HG02798 (cell line): ENCODE measurements at regions not wholly inside any gene's neighbourhood (a gene's known extent, or its start where the extent isn't known, plus 50 kb on each side); places are given as distances from the start of the nearest gene placed in this dataset.

Experiments
- ATAC-seq: cut with Tn5 transposase; IDR thresholded peaks from one replicate; pipeline ENCODE4 v1.9.1; 2021; ENCODE audit warnings: mild to moderate bottlenecking; ENCODE audit not compliant: unreplicated experiment, poor library complexity

DNA sequence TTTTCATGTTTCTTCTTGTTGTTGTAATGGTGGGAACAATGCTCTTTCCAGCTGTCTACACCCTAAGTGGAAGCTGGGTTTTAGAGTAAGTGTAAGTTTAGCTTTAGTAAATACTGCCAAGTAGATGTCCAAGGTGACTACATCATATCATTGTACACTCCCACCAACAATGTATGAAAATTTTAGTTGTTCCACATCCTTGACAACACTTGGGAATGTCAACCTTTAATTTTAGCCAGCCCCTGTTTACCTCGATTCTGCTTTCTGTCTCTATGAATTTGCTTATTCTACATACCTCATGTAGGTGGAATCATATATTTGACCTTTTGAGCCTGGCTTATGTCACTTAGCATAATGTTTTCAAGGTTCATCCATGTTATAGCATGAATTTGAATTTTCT, 93.0 kb downstream of the MTPAP start:
- no peak for ATAC-seq

GRCh38 chr10:30254926-30255325, 94.2 kb downstream of the MTPAP start:
- ATAC-seq: no peak

DNA sequence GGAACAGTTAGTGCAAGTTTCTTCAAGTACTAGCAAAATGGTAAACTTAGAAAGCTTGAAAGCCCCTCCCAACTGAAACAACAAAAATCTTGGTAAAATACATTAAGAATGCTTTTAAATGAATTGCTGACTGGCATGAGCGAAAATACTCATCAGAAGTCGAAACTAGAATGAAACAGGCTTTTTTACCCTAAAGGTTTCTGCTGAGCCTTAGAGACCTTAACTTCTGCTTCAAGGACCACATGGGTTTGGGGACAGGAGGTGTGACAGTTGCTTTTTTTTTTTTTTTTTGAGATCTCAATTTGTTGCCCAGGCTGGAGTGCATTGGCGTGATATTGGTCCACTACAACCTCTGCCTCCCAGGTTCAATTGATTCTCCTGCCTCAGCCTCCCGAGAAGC, 100.3 kb downstream of the MTPAP start:
- no peak for ATAC-seq

GRCh38 chr10:30247704-30248103, 101.4 kb downstream of the MTPAP start:
- ATAC-seq: peak; percentile 36

- ATAC-seq: no peak
Observed at GRCh38 chr10:30241422-30242110, 107.5 kb downstream of the MTPAP start.

DNA sequence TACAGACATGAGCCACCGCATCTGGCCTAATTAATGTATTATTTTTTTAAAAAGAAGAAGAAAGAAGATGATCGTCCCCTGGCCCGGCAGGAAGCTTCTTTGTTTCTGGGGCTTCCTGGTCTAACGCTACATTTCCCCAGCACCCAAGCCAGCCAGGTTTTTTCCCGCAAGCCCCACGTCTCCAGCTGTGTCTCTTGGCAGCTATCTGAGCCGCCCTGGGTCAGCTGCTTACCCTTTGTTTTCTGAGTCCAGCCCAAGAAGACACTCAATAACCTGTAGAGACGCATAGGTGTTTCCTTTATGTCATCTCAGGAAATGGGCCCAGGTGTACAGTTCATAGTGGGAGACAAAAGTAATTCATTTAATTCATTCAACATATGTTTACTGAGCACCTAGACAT, 110.2 kb downstream of the MTPAP start:
- ATAC-seq: no peak

- ATAC-seq: no peak
Observed at GRCh38 chr10:30233186-30233959, 115.7 kb downstream of the MTPAP start.

DNA sequence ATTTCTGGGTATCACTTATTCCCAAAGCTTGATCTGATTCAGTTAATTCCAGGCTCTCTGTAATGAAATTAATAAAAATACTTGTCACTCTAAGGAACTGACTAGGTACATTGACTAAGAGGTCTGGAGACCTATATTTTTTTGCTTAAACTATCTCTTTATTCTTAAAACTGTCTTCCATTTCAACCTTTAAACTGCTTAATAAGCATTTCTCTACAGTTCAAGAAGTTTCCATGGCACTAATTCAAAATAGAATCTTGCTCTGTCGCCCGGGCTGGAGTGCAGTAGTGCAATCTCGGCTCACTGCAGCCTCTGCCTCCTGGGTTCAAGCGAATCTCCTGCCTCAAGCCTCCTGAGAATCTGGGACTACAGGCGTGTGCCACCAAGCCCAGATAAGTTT, 117.4 kb downstream of the MTPAP start:
- no peak for ATAC-seq

DNA sequence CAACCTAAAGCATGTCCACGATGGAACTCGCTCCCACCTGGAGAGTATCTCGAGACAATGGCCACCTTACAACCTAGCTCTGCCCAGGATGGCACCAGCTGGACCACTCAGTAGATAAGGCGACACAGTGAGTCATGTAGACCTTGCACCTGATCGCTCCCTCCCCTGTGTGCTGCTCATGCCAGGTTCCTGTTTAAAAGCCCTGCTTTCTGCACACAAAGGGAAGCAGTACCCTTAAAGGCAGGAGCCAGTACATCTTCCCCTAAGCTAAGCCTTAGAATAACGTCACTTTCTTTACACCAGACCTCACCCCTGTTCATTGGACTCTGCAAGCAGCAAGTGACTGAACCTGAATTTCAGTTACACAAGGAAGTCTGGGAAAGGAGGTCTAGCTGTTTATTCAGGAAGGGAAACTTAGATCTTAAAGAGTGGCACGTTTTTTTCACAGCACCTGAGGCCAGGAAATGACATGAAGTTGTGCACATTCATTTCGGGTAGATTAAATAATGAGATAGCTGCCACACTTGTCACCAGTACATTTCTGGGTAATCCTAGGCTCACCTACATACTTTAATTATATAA, 117.9 kb downstream of the MTPAP start:
- ATAC-seq: no peak

DNA sequence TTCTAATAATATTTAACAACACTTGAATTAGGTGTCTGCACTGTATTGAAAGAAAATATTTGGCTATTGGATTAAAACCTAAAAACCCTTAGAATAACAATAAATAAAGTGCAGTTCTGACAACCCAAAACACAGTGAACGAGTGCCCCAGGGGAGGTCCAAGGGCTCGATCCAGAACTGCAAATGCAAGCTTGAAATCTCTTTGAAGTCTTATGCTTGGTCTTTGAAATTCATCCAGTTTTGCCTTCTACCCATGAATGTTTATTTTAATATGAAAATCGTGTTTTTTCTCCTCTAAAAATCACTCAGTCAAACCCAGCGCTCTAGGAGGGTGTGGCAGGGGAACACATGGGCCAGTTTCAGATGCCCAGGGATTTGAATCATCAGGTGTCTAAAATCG, 119.5 kb downstream of the MTPAP start:
- no peak for ATAC-seq

DNA sequence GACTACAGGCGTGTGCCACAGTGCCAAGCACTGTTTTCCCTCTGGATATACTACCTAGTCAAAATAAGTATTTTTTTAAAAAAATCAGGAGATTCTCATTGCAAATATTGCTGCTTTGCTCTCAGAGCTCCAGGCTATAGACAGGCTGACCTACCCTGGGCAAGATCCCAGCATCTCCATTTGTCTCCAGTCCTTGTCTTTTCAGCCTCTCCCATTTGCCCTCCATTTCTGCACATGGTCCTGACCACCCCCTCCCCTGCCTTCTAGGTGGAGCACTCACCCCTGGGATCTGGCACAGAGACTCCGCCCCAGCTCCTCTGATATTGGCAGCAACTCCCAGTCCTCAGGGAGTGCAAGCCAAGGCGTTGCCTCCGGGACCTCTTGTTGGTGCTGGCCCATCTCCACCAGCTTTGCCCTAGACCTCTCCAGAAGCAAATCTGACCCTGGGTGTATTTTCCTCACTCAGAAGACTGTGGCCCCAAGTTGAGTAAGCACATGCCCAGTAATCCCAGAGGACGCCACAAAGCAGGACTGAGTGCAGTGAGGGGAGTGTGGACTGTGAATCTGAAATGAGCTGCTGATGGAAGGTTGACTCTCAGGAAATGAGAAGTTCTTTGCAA, 120.6 kb downstream of the MTPAP start:
- no peak for ATAC-seq

GRCh38 chr10:30227481-30227880, 121.6 kb downstream of the MTPAP start:
- ATAC-seq: no peak

GRCh38 chr10:30219971-30220751, 128.9 kb downstream of the MTPAP start:
- no peak for ATAC-seq

- ATAC-seq: no peak
Observed at GRCh38 chr10:30216821-30217220, 132.3 kb downstream of the MTPAP start.

GRCh38 chr10:30215623-30216022, 133.5 kb downstream of the MTPAP start:
- no peak for ATAC-seq

- no peak for ATAC-seq
Observed at GRCh38 chr10:30215141-30215540, 133.9 kb downstream of the MTPAP start.

DNA sequence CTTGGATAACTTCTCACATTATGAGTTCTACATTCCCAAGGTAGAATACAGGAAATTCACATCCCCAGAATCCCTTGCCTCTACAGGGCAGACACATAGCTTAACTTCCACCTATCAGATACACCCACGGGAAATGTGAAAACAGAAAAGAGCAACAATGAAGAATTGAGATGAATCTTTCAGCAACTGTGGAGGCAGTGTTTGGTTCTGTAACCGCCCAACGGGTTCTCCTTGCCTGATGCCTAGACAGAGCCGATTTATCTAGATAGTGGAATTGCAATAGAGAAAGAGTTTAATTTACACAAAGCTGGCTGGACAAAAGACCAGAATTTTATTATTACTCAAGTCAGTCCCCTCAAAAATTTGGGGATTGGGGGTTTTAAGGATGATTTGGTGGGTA, 138.8 kb downstream of the MTPAP start:
- ATAC-seq: no peak

- ATAC-seq: no peak
Observed at GRCh38 chr10:30208330-30208729, 140.7 kb downstream of the MTPAP start.

- ATAC-seq: no peak
Observed at GRCh38 chr10:30207485-30208052, 141.5 kb downstream of the MTPAP start.

GRCh38 chr10:30200017-30200415, 140.6 kb upstream of the JCAD start:
- ATAC-seq: no peak
